HUDEP-2 (cell line): ENCODE measurements at regions not wholly inside any gene's neighbourhood (a gene's known extent, or its start where the extent isn't known, plus 50 kb on each side); places are given as distances from the start of the nearest gene placed in this dataset.
A peak's percentile ranks its signal among the peaks of the same experiment; 100 is the strongest.

Experiments
- DNase-seq, 76 experiments: peaks; one replicate each; lab custom pipeline; 2025; ENCODE audit not compliant: unreplicated experiment in 76 of 76; lab: John Stamatoyannopoulos, UW

- no peak for DNase-seq
Measured at GRCh38 chr13:48839171-48839570, 136.5 kb upstream of the FNDC3A start.

DNA sequence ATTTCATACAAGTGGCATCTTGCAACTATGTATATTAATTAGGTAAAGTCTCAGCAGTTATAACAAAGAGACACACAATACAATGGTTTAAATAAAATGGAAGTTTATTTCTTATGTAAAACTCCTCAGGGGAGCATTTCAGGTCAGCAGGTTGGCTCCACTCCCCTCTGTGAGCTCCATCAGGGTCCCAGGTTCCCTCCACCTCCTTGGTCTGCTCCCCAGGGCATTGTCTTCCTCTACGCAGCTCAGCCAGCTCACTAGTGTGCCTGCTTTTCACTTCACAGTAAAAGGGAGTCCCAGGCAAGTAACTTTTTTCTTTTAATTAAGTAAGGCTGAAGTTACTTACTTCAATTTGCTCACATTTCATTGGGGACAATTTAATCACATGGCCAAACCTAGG lies 135.3 kb upstream of the FNDC3A start:
- no peak for DNase-seq

DNA sequence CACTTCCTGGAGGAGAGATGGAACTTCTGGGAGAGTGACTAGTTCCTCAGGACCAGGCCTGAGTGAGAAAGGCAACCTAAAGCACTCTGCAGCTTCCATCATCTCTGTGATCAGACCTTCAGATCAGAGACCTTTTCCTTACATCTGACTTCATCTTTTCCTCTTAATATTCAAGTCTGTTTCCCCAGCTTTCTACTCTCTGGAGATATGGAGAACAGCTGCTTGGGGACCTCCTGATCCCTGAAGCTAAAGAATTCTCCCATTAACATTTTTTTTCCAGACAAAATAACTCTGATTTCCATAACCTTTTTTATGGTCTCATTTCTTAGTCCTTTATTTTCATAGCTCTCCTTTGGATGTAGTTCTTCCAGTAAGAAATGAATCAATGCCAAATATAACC lies 133.4 kb upstream of the FNDC3A start:
- no peak for DNase-seq

- DNase-seq: no peak
Measured at GRCh38 chr13:48843630-48844380, 131.9 kb upstream of the FNDC3A start.

- no peak for DNase-seq
Measured at GRCh38 chr13:48844676-48845075, 131.0 kb upstream of the FNDC3A start.

- DNase-seq: no peak
Measured at GRCh38 chr13:48849515-48849914, 126.2 kb upstream of the FNDC3A start.

- DNase-seq: no peak
Measured at GRCh38 chr13:48851707-48852106, 124.0 kb upstream of the FNDC3A start.

DNA sequence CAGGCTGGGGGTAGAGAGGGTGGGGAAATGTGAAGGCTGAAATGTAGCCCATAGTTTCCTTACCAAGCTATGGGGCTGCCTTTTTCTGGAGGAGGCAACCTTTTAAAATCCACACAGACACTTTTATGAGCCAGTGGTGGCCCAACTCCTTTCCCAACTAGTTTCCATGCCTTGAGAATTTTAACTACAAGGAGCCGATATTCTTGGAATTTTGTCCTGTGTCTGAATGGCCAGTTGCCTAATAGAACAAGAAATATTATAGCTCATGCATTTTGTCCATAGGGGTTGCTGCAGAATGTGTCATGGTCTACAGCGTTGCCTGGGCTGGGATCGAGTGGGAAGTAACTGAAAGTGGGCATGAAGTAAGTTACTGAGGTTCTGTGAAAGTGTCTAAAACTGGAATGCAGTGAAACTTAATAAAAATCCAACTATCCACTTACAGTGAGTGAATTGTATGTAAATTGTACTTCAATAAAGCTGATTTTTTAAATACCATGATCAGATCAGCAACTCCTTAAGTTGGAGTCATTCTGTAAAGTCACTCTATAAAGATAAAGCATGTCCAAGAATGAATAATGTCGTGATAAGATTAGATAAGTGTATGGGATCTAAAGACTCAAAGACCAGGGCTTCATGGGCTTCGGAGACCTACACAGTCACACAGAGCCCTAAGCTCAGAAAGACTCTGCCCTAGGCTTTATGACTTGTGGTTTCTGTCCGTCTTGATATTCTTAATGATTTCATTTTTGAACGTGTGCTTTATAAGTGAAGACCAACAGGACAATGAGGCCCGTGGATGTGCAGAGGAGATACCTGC lies 122.6 kb upstream of the FNDC3A start:
- peak in 1 of 76 experiments; percentile 13 for DNase-seq

GRCh38 chr13:48853728-48854102 lies 122.0 kb upstream of the FNDC3A start:
- no peak for DNase-seq

- no peak for DNase-seq
Measured at GRCh38 chr13:48857576-48857975, 118.1 kb upstream of the FNDC3A start.

DNA sequence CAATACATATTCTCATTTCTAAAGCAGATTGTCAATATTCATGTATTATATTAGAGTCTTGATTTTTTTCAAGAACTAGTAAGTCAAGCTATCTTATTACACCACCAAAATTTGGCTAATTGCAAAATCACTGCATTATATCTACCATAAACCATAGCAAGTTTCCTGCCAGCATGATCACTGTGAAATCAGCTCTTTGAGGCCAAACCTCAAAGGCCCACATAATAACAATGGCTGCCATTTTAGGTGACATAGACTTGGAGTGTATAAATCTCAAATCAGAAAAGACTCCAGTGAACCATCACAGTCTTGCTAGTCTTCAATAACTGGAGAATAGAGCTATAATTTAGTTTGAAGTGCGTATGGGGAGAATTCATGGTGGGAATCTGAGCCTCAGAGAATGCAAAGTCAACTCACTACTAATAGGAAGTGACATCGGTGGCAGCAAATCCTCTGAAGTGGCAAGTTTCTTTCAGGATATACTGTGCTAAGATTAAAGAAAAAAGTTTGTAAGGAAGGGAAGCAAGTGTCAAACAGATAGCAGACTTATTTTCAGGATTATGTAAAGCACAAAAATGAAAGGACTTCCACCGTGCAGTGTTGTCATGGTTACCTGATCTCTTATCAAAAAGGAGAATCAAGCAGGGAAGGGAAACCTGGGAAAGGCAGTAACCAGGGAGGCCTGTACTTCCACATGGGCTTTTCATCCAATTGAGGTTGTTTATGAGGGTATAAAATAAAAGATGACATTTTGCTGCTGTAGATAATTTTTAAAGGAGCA lies 117.4 kb upstream of the FNDC3A start:
- DNase-seq: no peak

DNA sequence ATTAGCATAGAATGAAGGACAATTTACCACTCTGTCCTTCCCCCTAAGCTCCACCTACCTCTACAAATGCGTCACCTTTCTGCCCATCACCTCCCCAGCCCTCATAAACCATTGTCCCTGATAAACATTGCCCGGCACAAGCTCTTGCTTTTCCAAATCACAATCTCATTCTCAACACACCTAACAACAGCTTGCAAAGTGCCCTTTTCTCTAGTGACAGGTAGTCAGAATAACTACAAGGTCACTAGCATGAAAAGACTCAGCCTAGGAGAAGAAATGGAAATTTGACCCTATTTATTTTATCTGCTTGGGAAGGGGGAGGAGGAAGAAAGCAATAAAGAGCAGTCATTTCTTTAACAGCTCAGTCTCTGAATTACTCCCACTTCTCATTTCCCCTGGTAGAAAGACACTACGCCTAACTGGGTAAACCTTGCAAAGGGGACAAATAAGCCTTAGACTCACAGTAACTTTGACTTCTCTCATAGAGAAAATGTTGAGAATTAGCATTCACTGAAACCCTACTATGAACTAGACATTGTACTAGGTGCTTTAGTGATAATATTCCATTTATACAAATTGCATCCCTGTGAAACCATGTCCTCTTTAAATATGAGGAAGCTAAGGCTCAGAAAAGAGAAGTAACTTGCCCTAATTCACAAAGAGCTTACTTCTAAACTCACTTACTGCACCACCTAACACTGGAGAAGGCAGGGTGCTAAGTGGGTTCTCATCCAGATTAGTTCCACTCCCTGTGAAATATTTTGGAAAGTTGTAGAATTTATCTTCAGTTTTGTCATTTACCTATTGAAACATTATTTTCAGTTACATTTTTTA lies 116.2 kb upstream of the FNDC3A start:
- no peak for DNase-seq

DNA sequence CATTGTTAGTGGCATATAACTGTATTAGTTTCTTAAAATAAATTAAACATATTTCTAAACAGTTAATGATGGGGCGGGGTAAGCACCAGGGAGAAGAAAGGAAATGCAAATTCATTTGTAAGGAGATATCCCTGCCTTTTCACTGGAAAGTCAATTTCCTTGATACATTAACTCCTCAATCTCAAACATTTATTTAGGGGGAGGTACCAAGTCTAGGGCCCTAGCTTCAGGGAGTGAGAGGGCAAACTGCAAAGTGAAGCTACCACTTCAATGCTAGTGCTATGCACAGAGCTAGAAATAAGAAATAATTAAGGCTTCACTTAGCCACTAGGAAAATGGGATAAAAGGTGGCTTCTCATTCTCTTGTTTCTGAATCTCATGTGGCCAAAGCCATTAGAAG lies 115.3 kb upstream of the FNDC3A start:
- DNase-seq: no peak

- DNase-seq: no peak
Measured at GRCh38 chr13:48862572-48862971, 113.1 kb upstream of the FNDC3A start.

- no peak for DNase-seq
Measured at GRCh38 chr13:48864100-48864499, 111.6 kb upstream of the FNDC3A start.

DNA sequence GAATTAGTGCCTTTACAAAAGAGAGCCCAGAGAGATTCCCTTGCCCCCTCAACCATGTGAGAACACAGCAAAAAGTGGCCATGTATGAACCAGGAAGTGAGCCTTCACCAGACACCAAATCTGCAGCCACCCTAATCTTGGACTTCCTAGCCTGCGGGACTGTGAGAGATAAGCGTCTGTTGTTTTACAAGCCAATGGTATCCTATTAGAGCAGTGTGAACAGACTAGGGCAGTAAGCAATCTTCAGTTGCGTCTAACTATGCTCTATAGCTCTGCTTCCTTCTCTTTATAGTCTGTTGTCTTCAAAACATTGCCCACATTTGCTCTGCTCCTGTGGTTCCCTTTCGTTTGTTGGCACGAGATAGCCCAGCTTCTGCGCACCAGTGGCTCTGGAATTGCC lies 109.5 kb upstream of the FNDC3A start:
- peak in 53 of 76 experiments; percentile 1 to 64 (median 26) for DNase-seq

GRCh38 chr13:48873081-48873480 lies 102.6 kb upstream of the FNDC3A start:
- DNase-seq: no peak

- DNase-seq: peak in 3 of 76 experiments; percentile 4 to 26 (median 24)
Measured at GRCh38 chr13:48873587-48873986, 102.1 kb upstream of the FNDC3A start.

DNA sequence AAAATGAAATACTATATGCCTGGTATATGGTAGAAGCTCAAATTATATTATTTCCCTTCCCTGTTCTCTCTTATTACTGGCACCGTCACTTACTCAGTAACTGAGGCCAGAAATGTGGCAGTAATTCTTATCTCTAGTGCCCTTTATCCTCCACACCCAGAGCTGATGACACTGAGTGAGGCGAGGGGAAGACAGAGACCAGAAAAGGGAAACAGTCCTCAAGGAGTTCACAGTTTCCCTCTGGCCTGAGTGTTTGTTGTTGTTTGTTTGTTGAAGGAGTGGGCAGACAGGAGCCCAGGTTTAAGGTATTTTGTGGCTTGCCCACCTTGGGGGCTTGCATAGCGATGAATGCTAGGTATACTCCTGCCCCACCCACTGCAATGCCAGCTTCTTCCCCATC lies 101.5 kb upstream of the FNDC3A start:
- peak in 54 of 76 experiments; percentile 1 to 66 (median 18) for DNase-seq

- DNase-seq: no peak
Measured at GRCh38 chr13:48875047-48875446, 100.7 kb upstream of the FNDC3A start.
